ENCODE measurements at regions not wholly inside any gene's neighbourhood (a gene's known extent, or its start where the extent isn't known, plus 50 kb on each side); places are given as distances from the start of the nearest gene placed in this dataset.

- TF ChIP-seq CTCF (IDR thresholded peaks at IDR 0.05; ENCODE audit: insufficient read depth, low read length, poor library complexity, severe bottlenecking) (no peak), EZH2phosphoT487 (conservative IDR thresholded peaks at IDR 0.05; ENCODE audit: low read length) (no peak)
These were observed 155.1 kb upstream of the IGSF21 start for GRCh38 chr1:17952506-17952905.

Data from SU-DHL-6 (cell line).